Panc1 (cell line): ENCODE measurements at regions not wholly inside any gene's neighbourhood (a gene's known extent, or its start where the extent isn't known, plus 50 kb on each side); places are given as distances from the start of the nearest gene placed in this dataset.

Source experiments
- ATAC-seq: fragments of 200-7000 bp; cut with Tn5 transposase; 2 replicates; pipeline ENCODE4 v1.9.1; 2020; ENCODE audit warnings: mild to moderate bottlenecking, moderate library complexity
- BruUV-seq: library from RNA; stranded (reverse); fragments of 400-500 nt; replicated peaks from 2 replicates; lab custom pipeline; 2021; lab: Mats Ljungman, UMichigan
- CTCF ChIA-PET: fragments of 300-600 bp; sonication (Branson Sonifier 250); formaldehyde crosslinking; loops from one replicate; lab custom pipeline; 2022; ENCODE audit warnings: antibody characterized with exemption; lab: Charles Lee
- POLR2A ChIA-PET: fragments of 300-600 bp; sonication (Branson Sonifier 250); formaldehyde crosslinking; loops from one replicate; lab custom pipeline; 2022; ENCODE audit warnings: antibody characterized with exemption; lab: Charles Lee
- DNase-seq: peaks from one replicate; pipeline ENCODE4 v3.0.0-alpha.2; 2010; ENCODE audit warnings: low read depth, low spot score
- H3K27ac ChIP-seq: 2 replicates; pipeline ENCODE4 v1.5.1; 2011; ENCODE audit warnings: mild to moderate bottlenecking, low read length, inconsistent platforms
- H3K27me3 ChIP-seq: fragments of 200-500 bp; sonication (Bioruptor generic); 2 replicates; pipeline ENCODE4 v1.6.0; 2014; ENCODE audit warnings: low read length, inconsistent platforms; ENCODE audit not compliant: control insufficient read depth, insufficient read depth
- H3K36me3 ChIP-seq: fragments of 200-500 bp; sonication (Bioruptor generic); 2 replicates; pipeline ENCODE4 v1.5.1; 2014; ENCODE audit warnings: inconsistent platforms, mild to moderate bottlenecking, low read length, moderate library complexity; ENCODE audit not compliant: control insufficient read depth, insufficient read depth
- H3K4me1 ChIP-seq: 2 replicates; pipeline ENCODE4 v1.5.1; 2011; ENCODE audit warnings: inconsistent platforms, mild to moderate bottlenecking, low read length, moderate library complexity; ENCODE audit not compliant: control insufficient read depth, insufficient read depth
- H3K4me3 ChIP-seq, 2 experiments: 2 replicates each; pipeline ENCODE4 v1.5.1; 2011 to 2012; ENCODE audit warnings: low read depth in 2 of 2, low read length in 2 of 2, mild to moderate bottlenecking in 2 of 2, inconsistent platforms in 1 of 2, moderate library complexity in 1 of 2
- H3K9me3 ChIP-seq: fragments of 200-500 bp; sonication (Bioruptor generic); 2 replicates; pipeline ENCODE4 v1.5.1; 2014; ENCODE audit warnings: low read depth, mild to moderate bottlenecking, inconsistent platforms, low read length, moderate library complexity; ENCODE audit not compliant: control insufficient read depth, insufficient read depth
- POLR2AphosphoS5 ChIP-seq: IDR thresholded peaks from 2 replicates; pipeline ENCODE4 v1.6.1; 2012; ENCODE audit warnings: mild to moderate bottlenecking, low read depth, low read length, moderate library complexity
- SIN3A ChIP-seq: IDR thresholded peaks from 2 replicates; pipeline ENCODE4 v1.6.1; 2012; ENCODE audit warnings: low read depth, mild to moderate bottlenecking, low read length, moderate library complexity, borderline replicate concordance; ENCODE audit not compliant: insufficient read depth
- TCF7L2 ChIP-seq: IDR thresholded peaks from 2 replicates; pipeline ENCODE4 v1.6.1; 2011; ENCODE audit warnings: mild to moderate bottlenecking, low read depth, low read length, inconsistent platforms
- in situ Hi-C: cut with HindIII; loops from 2 replicates; pipeline ENCODE4 v1.10.0; 2016; ENCODE audit warnings: low sequenced_read_pairs, low pct_unique_long_range_greater_than_20kb
- intact Hi-C: fragments of 100-400 bp; cut with micrococcal nuclease; formaldehyde crosslinking; loops from one replicate; pipeline ENCODE4 v1.10.0; 2022; ENCODE audit not compliant: unreplicated experiment
- TF ChIP-seq, protein P1 (sequence below): fragments of 450-650 bp; IDR thresholded peaks from 2 replicates; pipeline ENCODE4 v1.5.1; 2017; ENCODE audit warnings: mild to moderate bottlenecking
- TF ChIP-seq, protein P2 (sequence below), 2 experiments: IDR thresholded peaks; 2 replicates each; pipeline ENCODE4 v1.6.1; 2011 to 2012; ENCODE audit warnings: low read depth in 2 of 2, control low read depth in 1 of 2, low read length in 1 of 2, mild to moderate bottlenecking in 1 of 2, moderate library complexity in 1 of 2; ENCODE audit not compliant: insufficient read depth in 1 of 2

DNA sequence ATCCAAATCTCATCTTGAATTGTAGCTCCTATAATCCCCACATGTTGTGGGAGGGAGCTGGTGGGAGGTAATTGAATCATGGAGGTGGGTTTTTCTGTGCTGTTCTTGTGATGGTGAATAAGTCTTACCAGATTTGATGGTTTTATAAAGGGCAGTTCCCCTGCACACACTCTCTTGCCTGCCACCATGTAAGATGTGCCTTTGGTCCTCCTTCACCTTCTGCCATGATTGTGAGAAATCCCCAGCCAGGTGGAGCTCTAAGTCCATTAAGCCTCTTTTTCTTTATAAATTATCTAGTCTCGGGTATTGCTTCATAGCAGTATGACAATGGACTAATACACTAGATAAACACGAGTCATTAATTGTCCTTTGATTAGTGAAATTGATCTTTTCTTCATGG, 214.5 kb upstream of the CFAP20DC start:
- no peaks in the 10 kb centered on the region; the same call in 1 of the 2 replicates for H3K4me1 ChIP-seq
- H3K9me3 ChIP-seq = no peaks in the 10 kb centered on the region
- POLR2A ChIA-PET = no interaction called here
- CTCF ChIA-PET = no interaction called here
- BruUV-seq = no TSS peak
- no peak overlapping the region for H3K27ac ChIP-seq
- ATAC-seq (no peak), DNase-seq (no peak)
- no peaks in the 10 kb centered on the region for H3K36me3 ChIP-seq
- intact Hi-C loops (no loop called here), in situ Hi-C loops (no loop called here)
- TF ChIP-seq, protein P1, sequence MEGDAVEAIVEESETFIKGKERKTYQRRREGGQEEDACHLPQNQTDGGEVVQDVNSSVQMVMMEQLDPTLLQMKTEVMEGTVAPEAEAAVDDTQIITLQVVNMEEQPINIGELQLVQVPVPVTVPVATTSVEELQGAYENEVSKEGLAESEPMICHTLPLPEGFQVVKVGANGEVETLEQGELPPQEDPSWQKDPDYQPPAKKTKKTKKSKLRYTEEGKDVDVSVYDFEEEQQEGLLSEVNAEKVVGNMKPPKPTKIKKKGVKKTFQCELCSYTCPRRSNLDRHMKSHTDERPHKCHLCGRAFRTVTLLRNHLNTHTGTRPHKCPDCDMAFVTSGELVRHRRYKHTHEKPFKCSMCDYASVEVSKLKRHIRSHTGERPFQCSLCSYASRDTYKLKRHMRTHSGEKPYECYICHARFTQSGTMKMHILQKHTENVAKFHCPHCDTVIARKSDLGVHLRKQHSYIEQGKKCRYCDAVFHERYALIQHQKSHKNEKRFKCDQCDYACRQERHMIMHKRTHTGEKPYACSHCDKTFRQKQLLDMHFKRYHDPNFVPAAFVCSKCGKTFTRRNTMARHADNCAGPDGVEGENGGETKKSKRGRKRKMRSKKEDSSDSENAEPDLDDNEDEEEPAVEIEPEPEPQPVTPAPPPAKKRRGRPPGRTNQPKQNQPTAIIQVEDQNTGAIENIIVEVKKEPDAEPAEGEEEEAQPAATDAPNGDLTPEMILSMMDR = no peak
- no peak for TF ChIP-seq SIN3A
- no peak for TF ChIP-seq POLR2AphosphoS5
- TF ChIP-seq, protein P2, sequence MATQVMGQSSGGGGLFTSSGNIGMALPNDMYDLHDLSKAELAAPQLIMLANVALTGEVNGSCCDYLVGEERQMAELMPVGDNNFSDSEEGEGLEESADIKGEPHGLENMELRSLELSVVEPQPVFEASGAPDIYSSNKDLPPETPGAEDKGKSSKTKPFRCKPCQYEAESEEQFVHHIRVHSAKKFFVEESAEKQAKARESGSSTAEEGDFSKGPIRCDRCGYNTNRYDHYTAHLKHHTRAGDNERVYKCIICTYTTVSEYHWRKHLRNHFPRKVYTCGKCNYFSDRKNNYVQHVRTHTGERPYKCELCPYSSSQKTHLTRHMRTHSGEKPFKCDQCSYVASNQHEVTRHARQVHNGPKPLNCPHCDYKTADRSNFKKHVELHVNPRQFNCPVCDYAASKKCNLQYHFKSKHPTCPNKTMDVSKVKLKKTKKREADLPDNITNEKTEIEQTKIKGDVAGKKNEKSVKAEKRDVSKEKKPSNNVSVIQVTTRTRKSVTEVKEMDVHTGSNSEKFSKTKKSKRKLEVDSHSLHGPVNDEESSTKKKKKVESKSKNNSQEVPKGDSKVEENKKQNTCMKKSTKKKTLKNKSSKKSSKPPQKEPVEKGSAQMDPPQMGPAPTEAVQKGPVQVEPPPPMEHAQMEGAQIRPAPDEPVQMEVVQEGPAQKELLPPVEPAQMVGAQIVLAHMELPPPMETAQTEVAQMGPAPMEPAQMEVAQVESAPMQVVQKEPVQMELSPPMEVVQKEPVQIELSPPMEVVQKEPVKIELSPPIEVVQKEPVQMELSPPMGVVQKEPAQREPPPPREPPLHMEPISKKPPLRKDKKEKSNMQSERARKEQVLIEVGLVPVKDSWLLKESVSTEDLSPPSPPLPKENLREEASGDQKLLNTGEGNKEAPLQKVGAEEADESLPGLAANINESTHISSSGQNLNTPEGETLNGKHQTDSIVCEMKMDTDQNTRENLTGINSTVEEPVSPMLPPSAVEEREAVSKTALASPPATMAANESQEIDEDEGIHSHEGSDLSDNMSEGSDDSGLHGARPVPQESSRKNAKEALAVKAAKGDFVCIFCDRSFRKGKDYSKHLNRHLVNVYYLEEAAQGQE (IDR thresholded peaks at IDR 0.05; ENCODE audit: insufficient read depth in 1 of 2, low read depth in 2 of 2, low read length in 1 of 2) = no peak
- no peak overlapping the region for H3K4me3 ChIP-seq
- no peaks in the 10 kb centered on the region for H3K27me3 ChIP-seq

DNA sequence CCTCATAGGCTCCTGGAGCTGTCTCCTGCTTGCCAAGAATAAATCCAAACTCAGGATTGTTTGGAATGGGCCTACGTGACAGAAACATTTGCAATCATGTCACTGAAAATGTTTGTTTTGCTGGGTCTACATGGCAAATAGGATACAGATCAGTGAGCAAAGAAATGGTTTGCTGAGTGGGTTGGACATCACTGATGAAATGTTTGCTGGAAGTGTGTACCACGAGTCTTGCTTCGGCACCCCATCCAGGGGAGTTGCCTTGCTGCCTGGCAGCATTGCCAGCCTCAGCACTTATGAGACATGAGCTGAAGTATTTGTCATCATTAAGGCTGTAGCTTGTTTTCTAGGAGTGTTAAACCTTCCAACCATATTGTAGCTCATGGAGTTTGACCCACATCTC, 213.3 kb upstream of the CFAP20DC start:
- no peaks in the 10 kb centered on the region for H3K36me3 ChIP-seq
- DNase-seq (no peak), ATAC-seq (no peak)
- H3K4me1 ChIP-seq = no peaks in the 10 kb centered on the region; the same call in 1 of the 2 replicates
- ChIA-PET POLR2A (no interaction called here), CTCF (no interaction called here)
- no peaks in the 10 kb centered on the region for H3K9me3 ChIP-seq
- no peak overlapping the region for H3K27ac ChIP-seq
- BruUV-seq = no TSS peak
- no peaks in the 10 kb centered on the region; the same call in 1 of the 2 replicates for H3K27me3 ChIP-seq
- in situ Hi-C loops (no loop called here), intact Hi-C loops (no loop called here)
- no peak for TF ChIP-seq SIN3A
- no peak for TF ChIP-seq TCF7L2
- TF ChIP-seq, protein P1 = no peak
- TF ChIP-seq POLR2AphosphoS5 = no peak
- TF ChIP-seq, protein P2 (IDR thresholded peaks at IDR 0.05; ENCODE audit: insufficient read depth in 1 of 2, low read depth in 2 of 2, low read length in 1 of 2) = no peak
- no peak overlapping the region for H3K4me3 ChIP-seq
